ENCODE measurements at regions not wholly inside any gene's neighbourhood (a gene's known extent, or its start where the extent isn't known, plus 50 kb on each side); places are given as distances from the start of the nearest gene placed in this dataset.

DNA sequence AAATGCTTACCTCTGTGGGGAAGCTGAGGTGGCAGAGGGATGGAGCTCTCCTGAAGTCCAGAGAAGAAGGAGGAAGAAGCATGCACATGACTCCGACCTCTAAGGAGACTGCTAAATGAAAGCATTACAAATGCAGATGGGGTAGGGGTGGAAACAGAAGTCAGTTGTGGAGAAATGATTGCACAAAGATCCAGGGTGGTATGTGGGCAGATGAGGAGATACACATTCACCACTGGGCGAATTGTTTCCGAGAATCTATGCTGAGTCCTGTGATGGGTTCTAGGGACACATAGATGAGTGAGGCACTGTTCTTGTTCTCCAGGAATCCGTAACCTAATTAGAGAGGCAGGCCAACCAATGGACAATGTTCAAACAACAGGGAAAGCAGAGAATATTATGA is 188.9 kb upstream of the ZBED5 start:
- DNase-seq (ENCODE audit: low spot score) (no peak), ATAC-seq (ENCODE audit: insufficient number of reproducible peaks, low FRiP score, low read depth) (no peak)
- Histone ChIP-seq H3K27me3 (replicated peaks; ENCODE audit: insufficient read depth) (no peaks in the 10 kb centered on the region), H3K4me3 (no peak overlapping the region), H3K36me3 (no peaks in the 10 kb centered on the region), H3K9me3 (no peaks in the 10 kb centered on the region), H3K27ac (no peak overlapping the region), H3K4me1 (ENCODE audit: control insufficient read depth in 1 of 2, low read depth in 2 of 2) (no peaks in the 10 kb centered on the region)
- TF ChIP-seq, protein P1, sequence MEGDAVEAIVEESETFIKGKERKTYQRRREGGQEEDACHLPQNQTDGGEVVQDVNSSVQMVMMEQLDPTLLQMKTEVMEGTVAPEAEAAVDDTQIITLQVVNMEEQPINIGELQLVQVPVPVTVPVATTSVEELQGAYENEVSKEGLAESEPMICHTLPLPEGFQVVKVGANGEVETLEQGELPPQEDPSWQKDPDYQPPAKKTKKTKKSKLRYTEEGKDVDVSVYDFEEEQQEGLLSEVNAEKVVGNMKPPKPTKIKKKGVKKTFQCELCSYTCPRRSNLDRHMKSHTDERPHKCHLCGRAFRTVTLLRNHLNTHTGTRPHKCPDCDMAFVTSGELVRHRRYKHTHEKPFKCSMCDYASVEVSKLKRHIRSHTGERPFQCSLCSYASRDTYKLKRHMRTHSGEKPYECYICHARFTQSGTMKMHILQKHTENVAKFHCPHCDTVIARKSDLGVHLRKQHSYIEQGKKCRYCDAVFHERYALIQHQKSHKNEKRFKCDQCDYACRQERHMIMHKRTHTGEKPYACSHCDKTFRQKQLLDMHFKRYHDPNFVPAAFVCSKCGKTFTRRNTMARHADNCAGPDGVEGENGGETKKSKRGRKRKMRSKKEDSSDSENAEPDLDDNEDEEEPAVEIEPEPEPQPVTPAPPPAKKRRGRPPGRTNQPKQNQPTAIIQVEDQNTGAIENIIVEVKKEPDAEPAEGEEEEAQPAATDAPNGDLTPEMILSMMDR (IDR thresholded peaks at IDR 0.05), result no peak

DNA sequence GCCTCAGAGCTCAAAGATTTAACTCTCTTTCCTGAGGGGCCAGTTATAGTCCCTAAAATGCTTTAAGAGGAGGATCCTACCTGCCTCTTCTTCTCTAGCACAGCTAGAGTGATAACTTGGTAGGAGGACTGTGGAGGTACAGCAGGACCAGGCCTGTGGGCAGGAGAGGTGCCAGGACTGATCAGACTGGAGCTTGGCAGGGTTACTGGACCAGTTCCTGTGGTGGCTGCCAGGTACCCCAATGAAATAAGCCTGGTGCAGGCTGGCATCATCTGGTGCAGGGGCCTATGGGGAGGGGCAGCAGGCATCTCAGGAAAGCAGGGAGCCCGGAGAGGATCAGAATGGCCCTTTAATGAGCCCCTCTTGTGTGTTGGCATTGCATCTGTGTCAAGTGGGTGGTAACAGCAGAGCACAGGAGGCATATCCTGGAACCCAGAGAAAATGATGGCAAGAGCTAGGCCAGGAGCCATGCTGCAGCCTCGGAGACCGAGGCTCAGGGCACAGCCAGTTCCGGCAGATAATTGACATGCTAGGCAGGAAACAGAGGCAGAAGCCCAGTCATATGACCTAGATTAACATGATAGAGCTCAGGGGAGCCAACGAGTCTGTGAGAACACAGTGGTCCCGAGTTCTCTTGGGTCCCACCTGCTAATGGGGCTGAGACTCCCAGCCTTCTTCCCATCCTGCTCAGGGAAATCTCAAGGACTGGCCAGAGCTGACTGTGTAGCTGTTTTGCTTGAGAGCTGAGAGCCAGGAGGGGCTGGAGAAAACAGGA is 187.5 kb upstream of the ZBED5 start:
- Histone ChIP-seq H3K9me3 (no peaks in the 10 kb centered on the region), H3K27me3 (replicated peaks; ENCODE audit: insufficient read depth) (no peaks in the 10 kb centered on the region), H3K27ac (no peak overlapping the region), H3K4me1 (ENCODE audit: control insufficient read depth in 1 of 2, low read depth in 2 of 2) (no peaks in the 10 kb centered on the region), H3K4me3 (no peak overlapping the region), H3K36me3 (no peaks in the 10 kb centered on the region)
- DNase-seq (ENCODE audit: low spot score), result no peak
- no peak for ATAC-seq (ENCODE audit: insufficient number of reproducible peaks, low FRiP score, low read depth)
- TF ChIP-seq, protein P1 (IDR thresholded peaks at IDR 0.05), result no peak

DNA sequence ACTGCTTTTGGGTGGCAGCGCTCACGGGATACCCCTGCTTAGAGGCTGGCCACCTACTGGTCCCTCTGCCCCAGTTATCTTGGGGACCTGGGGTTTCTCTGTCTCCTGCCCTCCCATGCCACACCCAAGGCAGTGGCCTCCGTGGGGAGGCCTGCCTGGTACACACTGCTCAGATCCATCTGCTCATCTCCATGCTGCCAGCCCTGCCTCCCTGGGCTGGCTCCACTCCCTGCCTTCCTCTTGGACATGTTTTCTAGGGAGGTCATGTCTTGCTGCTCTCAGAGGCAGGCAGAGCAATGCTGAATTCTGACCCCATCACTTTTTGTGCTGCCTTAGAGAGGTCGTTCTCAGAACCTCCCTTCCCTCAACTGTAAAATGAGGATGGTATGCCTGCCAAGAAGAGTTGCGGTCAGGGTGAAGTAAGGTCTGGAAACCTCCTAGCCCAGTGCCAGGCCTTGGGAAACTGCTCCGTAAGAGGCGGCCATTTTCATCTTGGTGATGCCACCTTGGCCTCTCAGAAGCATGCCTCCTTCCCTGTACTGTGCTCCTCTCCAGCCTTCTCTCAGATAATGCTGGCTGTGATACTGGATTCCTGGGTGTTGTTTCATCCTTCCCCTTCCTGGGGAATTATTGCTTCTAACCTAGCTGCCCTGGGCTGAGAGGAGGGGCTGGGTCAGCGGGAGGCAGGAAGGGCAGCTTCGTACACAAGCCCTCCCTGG is 186.4 kb upstream of the ZBED5 start:
- no peaks in the 10 kb centered on the region for H3K4me1 ChIP-seq (ENCODE audit: control insufficient read depth in 1 of 2, low read depth in 2 of 2)
- ATAC-seq (ENCODE audit: insufficient number of reproducible peaks, low FRiP score, low read depth) (no peak), DNase-seq (ENCODE audit: low spot score) (no peak)
- no peak overlapping the region for H3K4me3 ChIP-seq
- H3K36me3 ChIP-seq, result no peaks in the 10 kb centered on the region
- TF ChIP-seq, protein P1 (IDR thresholded peaks at IDR 0.05), result no peak
- H3K27ac ChIP-seq, result no peak overlapping the region
- H3K9me3 ChIP-seq, result no peaks in the 10 kb centered on the region
- no peaks in the 10 kb centered on the region for H3K27me3 ChIP-seq (replicated peaks; ENCODE audit: insufficient read depth)

DNA sequence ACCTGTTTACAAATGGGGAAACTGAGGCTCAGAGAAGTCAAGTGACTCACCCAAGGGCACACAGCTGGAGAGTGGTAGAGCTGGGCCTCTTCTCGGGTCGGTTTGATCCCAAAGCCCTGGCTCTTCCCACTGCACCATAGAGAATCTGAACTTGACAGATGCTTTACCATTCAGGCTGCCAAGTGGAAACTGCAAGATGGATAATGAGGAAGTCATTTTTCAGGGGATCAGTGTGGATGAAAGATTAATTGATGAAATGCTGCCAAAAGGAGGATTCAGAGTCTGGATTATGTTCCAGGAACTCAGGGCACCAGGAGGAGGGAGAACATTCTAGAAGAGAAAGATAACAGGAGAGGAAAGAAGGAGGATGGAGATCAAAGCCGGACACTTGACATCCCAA is 185.9 kb upstream of the ZBED5 start:
- no peak for ATAC-seq (ENCODE audit: insufficient number of reproducible peaks, low FRiP score, low read depth)
- H3K4me1 ChIP-seq (ENCODE audit: control insufficient read depth in 1 of 2, low read depth in 2 of 2), result peaks cover 0 to 4% of the 10 kb centered on the region in 2 donors
- no peak overlapping the region for H3K4me3 ChIP-seq
- no peak for DNase-seq (ENCODE audit: low spot score)
- no peaks in the 10 kb centered on the region for H3K27me3 ChIP-seq (replicated peaks; ENCODE audit: insufficient read depth)
- H3K36me3 ChIP-seq, result no peaks in the 10 kb centered on the region
- H3K27ac ChIP-seq, result no peak overlapping the region
- TF ChIP-seq, protein P1 (IDR thresholded peaks at IDR 0.05), result no peak
- no peaks in the 10 kb centered on the region for H3K9me3 ChIP-seq

DNA sequence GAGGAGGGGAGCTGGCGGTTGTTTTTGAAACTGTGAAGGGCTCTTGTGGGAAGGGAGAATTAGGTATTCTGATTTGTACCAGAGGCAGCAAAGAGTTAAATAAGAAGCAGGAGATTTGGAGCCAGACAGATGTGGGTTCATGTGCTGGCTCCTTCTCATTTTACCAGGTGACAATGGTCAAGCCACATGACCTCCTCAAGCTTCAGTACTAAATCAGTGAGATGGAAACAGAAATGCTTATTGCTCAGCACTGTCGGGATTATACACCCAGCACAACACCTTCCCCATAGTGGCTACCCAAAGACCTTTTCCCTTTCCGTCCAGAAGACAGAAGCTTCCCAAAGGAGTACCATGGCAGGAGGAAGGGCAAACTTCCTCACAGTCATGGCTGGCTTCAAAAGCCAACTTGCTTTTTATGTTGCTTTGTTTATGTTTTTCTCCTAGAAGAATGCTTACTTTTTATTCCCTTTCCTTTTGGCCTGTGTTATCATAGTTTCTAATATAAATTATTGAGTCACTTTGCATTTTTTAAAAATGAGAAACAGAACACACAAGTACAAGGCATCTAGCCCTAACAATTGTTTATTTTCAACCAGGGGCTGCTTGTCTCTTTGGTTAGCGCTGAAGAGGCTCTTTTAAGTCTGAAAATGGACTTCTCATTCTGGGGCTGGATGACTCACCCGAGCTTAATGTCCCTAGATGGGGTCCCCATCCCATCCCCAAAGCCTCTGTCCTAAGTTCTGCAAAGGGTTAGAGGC is 181.5 kb upstream of the ZBED5 start:
- DNase-seq (ENCODE audit: low spot score) (no peak), ATAC-seq (ENCODE audit: insufficient number of reproducible peaks, low FRiP score, low read depth) (no peak)
- no peaks in the 10 kb centered on the region for H3K9me3 ChIP-seq
- H3K4me1 ChIP-seq (ENCODE audit: control insufficient read depth in 1 of 2, low read depth in 2 of 2), result peaks cover 0 to 22% of the 10 kb centered on the region in 2 donors
- no peak overlapping the region for H3K27ac ChIP-seq
- no peaks in the 10 kb centered on the region for H3K36me3 ChIP-seq
- H3K4me3 ChIP-seq, result no peak overlapping the region
- no peaks in the 10 kb centered on the region for H3K27me3 ChIP-seq (replicated peaks; ENCODE audit: insufficient read depth)
- TF ChIP-seq, protein P1 (IDR thresholded peaks at IDR 0.05), result no peak
